ENCODE measurements at regions not wholly inside any gene's neighbourhood (a gene's known extent, or its start where the extent isn't known, plus 50 kb on each side); places are given as distances from the start of the nearest gene placed in this dataset.
A peak's percentile ranks its signal among the peaks of the same experiment; 100 is the strongest.

GRCh38 chr5:173396311-173396993 is 68.2 kb upstream of the STC2 start (continued):
- TF ChIP-seq CHD7 (IDR thresholded peaks at IDR 0.05; ENCODE audit: insufficient replicate concordance, low read length) = no peak
- no peak for TF ChIP-seq CBX5 (IDR thresholded peaks at IDR 0.05; ENCODE audit: low read depth, low read length)
- TF ChIP-seq CHD1 (IDR thresholded peaks at IDR 0.05; ENCODE audit: low read depth, low read length) = no peak
- no peak for TF ChIP-seq NANOG (IDR thresholded peaks at IDR 0.05; ENCODE audit: insufficient read depth, low read depth, low read length, poor library complexity, severe bottlenecking)
- TF ChIP-seq CTCF (IDR thresholded peaks at IDR 0.05; ENCODE audit: control extremely low read depth in 1 of 3, insufficient read depth in 1 of 3, low read depth in 1 of 3, low read length in 3 of 3) = peak; percentile 67 to 73 (median 71)
- TF ChIP-seq SP4 (IDR thresholded peaks at IDR 0.05; ENCODE audit: low read length) = no peak
- TF ChIP-seq E2F6 (IDR thresholded peaks at IDR 0.05) = no peak

Measured in H1 (cell line).